Stimulated activated CD8-positive, alpha-beta memory T cell treated with anti-CD3 and anti-CD28 coated beads, Interleukin-12 subunit alpha, Interleukin-12 subunit beta, amount 100 ng/mL, for 1 hour (primary cell): ENCODE measurements at regions not wholly inside any gene's neighbourhood (a gene's known extent, or its start where the extent isn't known, plus 50 kb on each side); places are given as distances from the start of the nearest gene placed in this dataset.
"Not testable (repeated sequence)": the region's sequence is repeated elsewhere in the genome, so short reads cannot be mapped to it uniquely, and the experiment has no call there.

ENCODE experiments used
- DNase-seq: peaks from one replicate; pipeline ENCODE4 v3.0.0-alpha.2; 2020; ENCODE audit warnings: low read depth

DNA sequence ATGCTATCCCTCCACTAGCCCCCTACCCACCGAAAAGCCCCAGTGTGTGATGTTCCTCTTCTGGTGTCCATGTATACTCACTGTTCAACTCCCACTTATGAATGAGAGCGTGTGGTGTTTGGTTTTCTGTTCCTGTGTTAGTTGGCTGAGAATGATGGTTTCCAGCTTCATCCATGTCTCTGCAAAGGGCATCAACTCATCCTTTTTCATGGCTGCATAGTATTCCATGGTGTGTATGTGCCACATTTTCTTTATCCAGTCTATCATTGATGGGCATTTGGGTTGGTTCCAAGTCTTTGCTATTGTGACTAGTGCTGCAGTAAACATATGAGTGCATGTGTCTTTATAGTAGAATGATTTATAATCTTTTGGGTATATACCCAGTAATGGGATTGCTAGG is 599.3 kb upstream of the B3GAT1 start:
- not testable (repeated sequence) for DNase-seq

DNA sequence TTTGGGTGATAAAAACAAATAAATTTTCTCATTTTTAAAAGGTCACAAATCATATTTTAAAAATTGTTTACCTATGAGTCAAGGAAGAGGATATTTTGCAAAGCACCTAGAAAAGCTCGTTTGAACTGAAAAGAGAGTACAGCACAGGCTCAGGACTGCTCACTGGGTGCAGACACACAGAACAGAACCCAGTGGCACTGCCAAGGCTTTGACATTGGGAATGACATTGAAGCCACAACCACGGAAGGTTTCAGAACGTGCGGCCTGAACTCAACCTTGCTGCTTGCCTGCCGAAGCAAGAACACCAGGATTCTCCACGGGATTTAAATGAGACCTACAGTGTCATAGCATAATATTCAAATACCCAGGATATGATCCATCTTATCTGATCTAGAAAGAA is 597.1 kb upstream of the B3GAT1 start:
- DNase-seq = no peak

DNA sequence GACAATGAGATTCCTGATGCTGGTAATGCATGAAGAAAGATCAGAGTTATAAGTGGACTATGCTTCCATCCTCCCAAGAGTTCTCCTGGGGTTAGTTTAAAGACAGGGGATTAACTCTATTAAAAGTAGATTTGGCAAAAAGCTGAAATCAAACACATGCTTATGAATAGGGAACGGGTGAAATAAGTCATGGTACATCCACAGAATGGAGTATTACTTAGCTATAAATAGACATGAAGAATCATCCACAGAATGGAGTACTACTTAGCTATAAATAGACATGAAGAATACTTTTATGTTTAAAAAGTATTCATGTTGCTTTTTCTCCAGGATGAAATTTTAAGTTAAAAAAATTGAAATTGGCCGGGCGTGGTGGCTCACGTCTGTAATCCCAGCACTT is 596.4 kb upstream of the B3GAT1 start:
- no peak for DNase-seq

DNA sequence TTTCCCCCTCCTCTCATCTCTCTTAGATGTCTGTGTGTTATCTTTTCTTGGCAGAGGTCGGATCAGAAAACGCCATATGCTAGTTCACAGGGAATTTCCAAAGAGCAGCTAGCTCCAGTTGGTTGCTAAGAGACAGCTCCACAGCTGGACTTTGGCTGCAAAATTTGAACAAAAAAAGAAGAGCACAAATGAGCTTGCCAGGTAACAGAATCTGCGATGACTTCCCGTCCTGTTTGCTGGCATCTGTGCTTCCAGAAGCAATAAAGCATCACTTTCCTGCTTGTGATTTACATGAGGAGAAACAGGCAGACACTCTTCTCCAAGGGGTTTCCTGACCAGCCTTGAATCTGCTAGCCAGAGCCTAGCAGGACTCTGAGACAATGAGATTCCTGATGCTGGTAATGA is 596.0 kb upstream of the B3GAT1 start:
- no peak for DNase-seq

DNA sequence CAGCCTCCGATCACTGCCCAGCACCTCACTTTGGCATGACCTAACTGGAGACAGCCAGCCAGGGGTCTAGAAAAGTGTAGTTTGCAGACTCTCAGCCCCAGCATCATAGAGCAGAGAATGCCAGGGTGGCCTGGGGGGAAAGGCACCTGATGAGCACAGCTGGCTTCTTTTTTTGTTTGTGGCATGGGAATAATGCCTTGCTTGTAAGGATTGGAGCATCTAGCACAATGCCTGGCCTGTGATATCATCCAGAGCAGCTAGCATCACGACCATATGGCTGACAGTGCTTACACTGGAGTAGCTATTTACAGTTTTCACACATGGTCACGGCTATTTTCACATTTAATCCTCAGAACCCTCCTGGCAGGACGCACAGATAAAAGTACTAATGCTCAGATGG is 594.8 kb upstream of the B3GAT1 start:
- no peak for DNase-seq

DNA sequence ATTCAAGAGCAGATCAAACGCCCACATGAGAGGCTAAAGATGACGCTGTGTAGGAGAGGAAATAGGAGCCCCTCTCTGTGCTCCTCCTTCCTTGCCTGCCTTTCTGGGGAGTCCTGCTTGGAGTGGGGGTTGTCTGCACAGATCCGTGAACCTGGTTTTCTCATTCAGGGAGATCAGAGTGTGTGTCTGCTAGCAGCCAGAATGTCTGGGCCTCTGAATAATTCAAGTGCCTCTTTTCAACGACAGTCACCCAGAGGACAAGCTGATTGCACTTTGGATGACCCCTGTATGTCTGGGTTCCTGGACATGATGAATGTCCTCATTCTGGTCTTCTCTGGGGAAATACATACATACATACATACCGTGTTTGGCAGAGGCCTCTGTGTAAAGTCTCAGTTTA is 592.5 kb upstream of the B3GAT1 start:
- DNase-seq = no peak

DNA sequence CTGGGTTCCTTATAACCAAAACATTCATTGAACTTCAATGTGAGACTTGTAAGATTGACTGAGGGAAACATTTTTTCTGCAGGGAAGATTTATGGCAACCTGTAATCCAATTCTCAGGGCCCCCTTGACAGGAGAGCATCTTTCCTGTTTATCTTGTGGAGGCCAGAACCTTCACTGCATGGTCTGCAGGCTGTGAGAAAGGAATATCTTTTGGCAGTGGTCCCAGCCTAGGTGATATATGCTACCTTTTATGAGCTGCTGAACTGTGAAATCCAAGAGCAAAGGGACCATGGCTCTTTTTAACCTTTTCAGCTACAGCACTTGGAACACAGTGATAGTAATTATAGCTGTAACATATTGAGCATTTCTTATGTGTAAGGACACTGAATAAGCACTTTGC is 590.2 kb upstream of the B3GAT1 start:
- no peak for DNase-seq

DNA sequence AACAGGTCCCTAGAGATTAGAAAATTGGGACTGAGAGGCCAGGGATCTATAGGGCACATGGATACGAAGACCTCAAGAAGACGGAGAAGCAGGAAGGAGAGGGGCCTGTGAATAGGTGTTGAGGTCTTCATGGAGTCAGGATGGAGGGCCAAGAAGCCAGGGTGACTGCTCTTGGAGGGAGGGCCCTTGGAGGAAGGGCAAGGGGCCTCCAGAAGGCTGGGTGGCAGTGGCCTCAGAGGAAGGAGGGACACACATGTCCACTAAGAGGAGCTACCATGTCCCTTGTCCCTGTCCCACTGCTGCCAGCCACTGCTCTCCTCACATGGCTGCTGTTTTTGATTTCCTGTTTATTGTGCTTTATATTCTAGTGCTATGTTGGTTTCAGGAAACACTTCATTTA is 589.5 kb upstream of the B3GAT1 start:
- DNase-seq = no peak

DNA sequence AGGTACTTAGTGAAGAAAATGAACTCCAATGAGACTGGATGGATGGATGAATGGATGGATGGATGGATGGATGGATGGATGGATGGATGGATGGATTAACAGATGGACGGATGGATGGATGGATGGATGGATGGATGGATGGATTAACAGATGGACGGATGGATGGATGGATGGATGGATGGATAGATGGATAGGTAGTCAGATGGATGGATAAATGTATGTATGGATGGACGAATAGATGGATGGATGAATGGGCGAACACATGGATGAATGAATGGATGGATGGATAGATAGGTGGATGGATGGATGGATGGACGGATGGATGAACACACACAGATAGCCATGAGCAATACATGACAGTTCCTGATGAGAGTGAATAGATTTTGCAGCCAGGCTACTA is 589.0 kb upstream of the B3GAT1 start:
- not testable (repeated sequence) for DNase-seq

DNA sequence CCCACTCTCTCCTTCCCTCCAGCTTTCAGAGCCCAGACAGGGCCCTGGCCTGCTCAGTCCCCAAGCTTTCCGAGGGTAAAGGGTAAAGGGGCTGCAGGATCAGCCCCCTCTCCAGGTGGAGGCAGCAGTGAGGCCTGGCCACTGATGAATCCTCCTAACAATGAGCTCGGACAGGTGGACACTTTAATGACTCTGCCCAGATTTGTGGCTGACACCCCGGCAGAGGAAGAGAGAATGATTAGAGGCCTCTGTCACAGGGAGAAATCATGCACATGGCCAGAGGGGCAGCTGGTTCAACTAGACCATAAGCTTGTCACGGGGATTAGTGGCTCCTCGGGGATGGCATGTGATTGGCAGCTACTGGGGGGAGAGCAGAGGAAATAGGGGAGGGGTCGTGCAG is 587.5 kb upstream of the B3GAT1 start:
- no peak for DNase-seq

DNA sequence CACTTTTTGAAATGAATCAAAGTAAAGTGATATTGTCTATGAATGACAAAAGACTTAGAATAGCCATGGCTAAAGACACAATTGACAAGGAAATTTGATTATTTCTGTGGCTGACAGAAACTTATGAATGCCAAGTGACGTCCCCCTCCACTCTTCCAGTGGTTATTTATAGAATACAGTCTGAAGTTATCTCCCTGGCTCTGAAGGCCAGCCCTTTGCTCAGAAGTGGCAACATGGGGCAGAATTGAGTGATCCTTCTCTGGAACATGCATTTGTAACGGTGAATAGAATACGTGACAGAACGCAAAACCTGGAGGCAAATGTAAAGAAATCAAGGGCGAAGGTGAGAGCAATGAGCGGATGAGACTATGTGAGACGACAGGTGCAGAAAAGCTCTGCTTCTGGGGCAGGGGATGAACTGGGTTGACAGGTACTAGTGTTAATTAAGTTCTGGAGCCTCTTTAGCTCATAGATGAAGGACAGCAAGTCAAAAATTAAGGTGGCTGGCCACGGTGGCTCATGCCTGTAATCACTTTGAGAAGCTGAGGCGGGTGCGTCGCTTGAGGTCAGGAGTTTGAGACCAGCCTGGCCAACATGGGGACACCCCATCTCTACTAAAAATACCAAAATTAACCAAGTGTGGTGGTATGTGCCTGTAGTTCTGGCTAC is 585.7 kb upstream of the B3GAT1 start:
- DNase-seq = no peak

DNA sequence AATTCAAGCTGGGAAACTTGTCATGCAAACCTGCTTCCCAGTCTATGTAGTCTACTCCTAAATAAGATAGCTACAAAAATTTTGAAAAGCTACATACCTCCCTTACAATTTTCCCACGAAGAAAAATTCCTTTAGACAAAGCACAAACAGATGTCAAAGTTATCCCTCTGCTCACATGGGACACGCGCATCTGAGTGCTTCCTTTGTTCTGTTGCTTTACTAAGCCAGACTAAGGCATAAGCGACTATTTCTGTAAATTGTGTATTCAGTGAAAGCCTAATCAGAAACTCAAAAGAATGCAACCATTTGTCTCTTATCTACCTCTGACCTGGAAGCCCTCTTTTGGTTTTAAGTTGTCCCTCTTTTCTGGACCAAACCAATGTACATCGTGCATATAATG is 583.7 kb upstream of the B3GAT1 start:
- DNase-seq = no peak

DNA sequence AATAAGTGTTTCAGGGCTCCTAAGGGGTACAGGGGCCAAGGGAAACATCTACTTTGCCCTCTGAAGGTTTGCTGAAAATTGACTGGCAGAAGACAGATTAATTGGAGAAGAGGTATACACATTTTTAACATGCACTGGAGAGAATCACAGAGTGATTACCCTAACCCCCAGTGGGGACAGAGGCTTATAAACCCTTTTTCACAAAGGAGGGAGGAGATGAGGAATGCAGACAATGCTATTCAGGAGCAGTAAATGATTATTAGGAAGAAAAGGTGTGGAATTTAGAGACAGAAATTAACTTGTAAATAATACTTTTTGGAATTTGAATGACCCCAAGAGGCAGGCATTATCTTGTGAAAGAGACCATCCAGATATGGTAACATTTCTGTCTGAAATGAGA is 582.4 kb upstream of the B3GAT1 start:
- DNase-seq = no peak

DNA sequence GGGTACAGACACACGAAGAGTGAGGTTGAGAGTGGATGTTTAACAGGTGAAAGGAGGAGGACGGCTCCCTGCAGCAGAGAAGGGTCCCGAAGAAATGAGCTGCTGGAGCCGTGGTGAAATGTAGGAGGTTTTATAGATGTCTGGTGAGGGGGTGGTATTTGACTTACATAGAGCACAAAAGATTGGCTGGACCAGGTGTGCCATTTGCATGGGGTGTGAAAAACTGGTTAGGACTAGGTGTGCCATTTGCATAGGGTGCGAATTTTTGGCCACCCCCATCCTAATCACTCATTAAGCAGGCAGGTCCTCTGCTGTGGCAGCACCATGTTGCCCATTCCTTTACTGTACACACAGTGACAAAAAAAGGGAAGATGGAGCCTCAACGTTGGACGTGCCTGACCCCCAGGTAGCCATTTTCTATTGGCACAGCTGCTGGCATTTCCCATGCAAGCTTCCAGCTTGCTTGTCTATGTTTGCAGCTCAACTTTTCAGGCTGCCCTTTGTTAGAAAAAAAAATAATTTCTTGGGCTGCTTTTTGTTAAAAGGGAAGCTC is 581.7 kb upstream of the B3GAT1 start:
- DNase-seq = no peak

DNA sequence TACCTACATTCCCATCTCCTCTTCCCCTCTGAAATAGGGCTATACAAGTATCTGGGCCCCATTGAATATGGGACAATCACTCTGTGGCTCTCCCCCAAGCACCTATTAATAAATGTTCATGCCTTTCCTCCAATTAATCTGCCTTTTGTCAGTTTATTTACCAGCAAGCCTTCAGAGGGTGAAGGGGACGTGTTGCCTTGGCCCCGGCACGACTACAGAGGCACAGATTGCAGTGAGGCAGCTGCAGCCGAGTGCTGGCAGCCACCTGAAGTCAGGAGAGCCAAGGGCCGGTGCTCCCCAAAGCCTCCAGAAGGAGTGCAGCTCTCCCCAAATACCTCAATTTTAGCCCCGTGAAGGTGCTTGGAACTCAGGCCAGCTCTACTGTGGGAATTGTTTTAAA is 580.9 kb upstream of the B3GAT1 start:
- no peak for DNase-seq

DNA sequence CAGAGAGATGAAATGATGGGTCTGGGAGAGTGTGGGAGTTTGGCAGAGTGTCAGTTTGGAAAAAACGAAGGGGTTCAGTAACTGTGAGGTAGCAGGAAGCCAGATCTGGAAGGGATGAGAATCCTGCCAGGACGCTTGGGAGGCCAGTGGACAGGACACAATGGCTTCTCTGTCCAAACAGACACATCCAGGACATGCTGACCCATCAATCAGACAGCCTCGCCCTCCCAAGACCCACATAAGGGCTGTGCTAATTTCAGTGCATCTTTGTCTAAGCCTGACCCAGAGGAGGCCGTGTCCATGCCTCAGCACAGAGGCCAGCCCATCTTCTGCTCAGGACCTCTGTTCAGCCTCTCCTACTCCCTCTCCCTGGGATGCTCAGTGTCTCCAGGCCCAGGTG is 576.5 kb upstream of the B3GAT1 start:
- DNase-seq = no peak

DNA sequence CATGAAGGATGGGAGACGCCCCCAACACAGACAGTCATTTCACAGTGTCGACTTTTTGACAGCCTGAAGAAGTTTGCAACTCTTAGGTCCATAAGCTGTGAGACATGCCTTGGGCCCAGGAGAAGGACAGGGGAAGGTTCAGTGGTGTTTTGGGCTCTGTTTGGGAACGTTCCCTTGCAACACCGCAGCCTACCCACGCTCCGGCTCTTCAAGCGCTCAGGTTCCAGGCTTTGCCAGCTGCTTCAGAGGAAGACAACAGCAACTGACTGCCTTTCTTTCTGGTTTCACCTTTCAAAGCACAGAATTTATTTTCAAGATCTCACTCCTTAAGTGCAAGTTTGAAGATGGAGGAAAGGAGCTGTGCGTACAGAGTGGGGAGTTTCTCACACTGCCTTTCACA is 575.8 kb upstream of the B3GAT1 start:
- no peak for DNase-seq

DNA sequence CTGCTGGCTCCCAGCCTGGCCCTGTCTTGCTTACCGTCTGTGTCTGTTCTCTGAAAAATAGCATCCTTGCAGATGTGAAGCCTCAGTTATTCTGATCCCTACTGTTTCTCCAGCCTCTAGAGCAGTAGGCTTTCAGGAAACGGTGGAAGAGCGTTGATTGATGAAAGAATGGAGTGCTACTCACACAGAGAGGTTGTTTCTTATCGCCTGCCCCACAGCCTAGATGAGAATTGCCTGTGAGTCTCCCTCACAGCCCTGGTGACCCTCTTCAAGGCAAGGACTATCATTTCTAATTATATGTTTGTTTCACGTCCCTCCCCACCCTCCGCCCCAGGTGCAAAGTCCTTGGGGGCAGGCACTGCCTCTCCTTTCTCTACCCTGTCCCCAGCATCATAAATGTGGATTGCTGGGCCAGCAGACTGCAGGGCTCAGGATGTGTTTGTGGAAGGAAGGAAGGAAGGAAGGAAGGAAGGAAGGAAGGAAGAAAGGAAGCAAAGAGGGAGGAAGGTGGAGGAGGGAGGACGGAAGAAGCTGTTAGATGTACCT is 575.3 kb upstream of the B3GAT1 start:
- DNase-seq = no peak

DNA sequence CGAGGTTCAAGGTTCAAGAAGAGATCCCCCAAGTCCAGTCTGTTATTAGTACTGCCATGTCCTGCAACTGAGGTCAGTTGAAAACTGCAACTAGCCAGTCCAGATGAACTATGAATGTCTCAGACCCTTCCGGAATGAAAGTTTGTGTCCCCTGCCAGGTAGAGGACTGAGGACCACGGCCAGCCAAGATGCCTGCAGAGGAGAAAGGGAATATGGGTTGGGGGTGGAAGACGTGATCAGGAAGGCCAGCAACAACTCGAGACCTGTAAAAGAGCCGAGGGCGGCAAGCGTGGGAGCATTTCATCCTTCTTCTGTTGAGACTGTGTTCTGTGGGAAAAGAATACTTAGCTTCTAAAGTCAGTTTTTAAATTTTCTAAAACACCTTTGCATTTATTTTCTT is 572.4 kb upstream of the B3GAT1 start:
- DNase-seq = no peak

DNA sequence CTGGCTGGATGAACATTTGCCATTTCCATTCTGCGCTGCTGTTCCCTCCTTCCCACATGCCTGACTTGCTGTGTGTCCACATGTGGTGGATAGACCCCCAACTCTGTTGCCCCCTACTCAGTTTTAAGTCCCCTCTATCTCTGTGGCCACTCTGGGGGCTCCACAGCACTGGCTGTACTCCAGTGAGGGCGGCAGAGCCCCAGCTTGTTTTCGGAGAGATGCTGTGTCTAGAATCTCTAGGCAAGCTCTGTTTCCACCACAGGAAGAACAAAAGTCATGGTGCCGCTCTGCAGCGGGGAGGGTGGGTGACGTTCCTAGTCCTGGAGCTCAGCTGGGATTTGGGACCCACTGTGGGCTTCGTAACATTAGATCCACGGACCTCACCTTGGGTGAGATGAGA is 570.4 kb upstream of the B3GAT1 start:
- not testable (repeated sequence) for DNase-seq

DNA sequence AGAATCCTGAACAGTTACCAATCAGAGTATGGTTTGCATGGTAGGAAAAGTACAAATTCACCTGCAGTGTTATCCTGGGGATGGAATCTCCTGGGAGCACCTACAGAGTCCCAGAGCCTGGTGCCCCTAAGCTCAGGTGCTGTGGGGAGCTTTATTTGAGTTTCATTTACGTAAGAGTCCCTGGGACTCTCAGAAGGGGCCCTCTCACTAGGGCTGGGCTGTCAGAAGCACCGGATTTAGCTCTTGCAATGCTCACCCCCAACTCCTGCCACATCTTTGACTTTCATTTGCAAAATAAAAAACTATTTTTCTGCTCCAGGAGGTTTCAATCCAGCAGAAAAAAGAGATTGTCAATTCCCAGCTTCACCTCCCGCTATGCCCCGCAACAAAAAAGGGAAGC is 569.8 kb upstream of the B3GAT1 start:
- DNase-seq = no peak

DNA sequence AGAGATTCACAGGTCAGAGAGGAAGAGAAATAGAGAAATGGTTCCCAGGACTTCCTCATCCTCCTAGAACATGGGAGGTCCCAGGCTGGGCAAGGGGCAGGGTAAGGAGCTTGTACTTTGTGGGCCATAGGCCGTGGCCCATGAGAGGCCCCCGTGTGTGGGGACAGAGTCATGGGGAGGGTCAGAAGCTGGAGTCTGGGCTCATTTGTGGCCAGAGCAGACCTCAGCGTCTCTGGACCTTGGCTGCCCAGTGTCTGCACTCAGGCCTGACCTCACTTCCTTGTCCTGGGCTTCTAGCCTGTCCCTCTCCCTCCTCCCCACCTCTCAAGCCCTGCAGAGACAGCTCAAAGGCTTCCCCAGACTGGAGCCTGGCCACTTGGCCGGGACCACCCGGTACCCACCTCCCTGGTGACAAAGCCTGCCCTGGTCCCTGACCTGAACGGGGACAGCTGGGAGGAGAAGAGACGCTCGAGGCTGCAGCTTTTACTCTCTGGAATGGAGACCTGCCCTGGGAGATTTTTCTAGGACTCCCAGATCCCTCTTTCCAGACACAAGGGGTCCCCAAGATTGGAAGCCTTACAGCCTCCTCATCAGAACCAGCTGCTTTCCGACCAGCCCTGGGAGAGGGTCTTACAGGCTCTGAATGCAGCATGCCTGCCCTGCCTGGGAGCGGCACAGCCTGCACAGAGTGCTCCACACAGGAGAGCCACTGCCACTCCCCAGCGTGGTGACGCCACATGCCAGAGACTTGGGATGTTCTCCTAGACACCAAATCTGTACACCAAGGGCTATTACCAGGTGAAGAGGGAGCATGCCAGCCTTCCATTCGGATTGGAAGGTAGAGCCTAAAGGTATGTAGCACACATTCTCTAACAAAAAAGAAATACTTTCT is 569.0 kb upstream of the B3GAT1 start:
- no peak for DNase-seq

DNA sequence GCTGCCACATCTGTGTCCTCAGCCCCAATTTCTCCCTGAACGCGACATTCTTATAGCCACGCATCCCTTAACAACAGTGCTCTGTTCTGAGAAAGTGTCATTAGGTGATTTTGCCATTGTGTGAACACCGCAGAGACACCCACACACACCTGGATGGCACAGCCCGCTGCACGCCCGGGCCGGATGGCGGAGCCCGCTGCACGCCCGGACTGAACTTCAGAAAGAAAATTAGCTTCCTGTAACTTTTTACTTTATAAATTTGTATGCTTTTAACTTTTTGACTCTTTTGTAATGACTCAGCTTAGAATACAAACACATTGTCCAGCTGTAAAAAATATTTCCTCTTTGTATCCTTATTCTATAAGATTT is 567.0 kb upstream of the B3GAT1 start:
- not testable (repeated sequence) for DNase-seq
